NOMO-1 treated with DMSO at 0.1 percent for 48 hours (cell line): ENCODE measurements at regions not wholly inside any gene's neighbourhood (a gene's known extent, or its start where the extent isn't known, plus 50 kb on each side); places are given as distances from the start of the nearest gene placed in this dataset.
"Not testable (repeated sequence)": the region's sequence is repeated elsewhere in the genome, so short reads cannot be mapped to it uniquely, and the experiment has no call there.

Source experiments
- DNase-seq: peaks from one replicate; lab custom pipeline; 2025; ENCODE audit not compliant: unreplicated experiment; lab: John Stamatoyannopoulos, UW

GRCh38 chr2:139605668-139606067, 825.5 kb upstream of the NXPH2 start:
- DNase-seq = no peak

DNA sequence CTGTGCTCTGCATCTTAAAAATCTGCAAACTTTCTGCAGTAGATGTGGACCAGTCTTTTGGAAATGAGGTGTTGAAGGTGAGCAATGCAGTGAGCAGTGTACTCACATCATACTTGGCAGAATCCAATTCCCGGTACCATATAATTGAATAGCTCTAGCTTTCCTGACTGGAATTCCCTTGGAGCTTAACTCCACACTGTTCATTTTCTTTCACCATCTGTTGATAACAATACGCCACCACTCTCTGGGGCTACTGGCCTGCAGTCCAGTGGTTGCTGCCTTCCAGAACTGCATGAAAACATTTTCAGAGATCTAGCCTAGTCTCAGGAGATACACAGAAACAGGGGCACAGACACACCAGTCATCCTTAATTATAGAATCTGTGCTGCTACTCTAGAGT, 820.0 kb upstream of the NXPH2 start:
- no peak for DNase-seq

GRCh38 chr2:139585101-139585500, 804.9 kb upstream of the NXPH2 start:
- no peak for DNase-seq

DNA sequence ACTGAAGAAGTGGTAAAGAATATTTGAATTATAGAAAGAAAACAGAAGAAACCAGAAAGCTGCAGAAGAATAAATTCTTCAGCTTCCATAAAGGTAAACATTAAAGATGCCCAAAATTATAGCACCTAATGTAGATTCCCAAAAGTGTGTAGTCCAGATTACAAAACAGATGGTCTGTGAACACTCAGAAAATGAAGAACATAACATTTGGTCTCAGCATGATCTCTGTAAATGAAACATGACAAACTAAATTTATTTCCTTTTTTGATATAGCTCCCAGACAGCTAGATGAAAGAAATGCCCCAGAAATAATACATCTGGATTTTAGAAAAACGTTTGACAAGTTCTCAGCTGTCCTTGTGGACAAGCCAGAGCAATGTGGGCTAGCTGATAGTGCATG, 794.2 kb upstream of the NXPH2 start:
- no peak for DNase-seq

DNA sequence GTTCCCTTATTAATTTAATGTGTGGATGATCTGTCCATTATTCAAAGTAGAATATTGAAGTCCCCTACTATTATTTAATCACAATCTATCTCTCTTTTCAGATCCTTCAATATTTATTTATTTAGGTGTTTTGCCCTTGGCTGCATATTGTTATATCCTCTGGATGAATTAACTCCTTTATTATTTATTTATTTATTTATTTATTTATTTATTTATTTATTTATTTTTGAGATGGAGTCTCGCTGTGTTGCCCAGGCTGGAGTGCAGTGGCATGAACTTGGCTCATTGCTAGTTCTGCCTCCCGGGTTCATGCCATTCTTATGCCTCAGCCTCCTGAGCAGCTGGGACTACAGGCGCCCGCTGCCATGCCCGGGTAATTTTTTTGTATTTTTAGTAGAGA, 776.6 kb upstream of the NXPH2 start:
- DNase-seq = no peak

- no peak for DNase-seq
These were observed 770.7 kb upstream of the NXPH2 start for GRCh38 chr2:139550873-139551272.

DNA sequence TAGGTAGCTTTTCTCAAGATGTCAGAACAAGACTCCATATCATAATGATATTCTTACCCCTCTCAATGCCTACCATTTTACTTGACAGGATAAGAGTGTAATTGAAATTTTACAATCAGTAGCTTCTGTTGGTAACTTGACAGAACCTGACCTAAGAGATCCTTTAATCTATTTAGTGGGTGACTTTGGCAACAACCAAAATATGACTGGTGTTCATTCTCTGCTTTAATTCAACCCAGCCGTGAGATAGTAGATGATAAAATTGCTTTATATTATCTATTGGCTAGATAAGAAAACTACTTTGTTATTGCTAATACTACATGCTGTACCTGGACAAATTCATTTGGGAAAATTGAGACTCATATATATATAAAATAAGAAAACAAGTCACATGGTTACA, 770.2 kb upstream of the NXPH2 start:
- no peak for DNase-seq

DNA sequence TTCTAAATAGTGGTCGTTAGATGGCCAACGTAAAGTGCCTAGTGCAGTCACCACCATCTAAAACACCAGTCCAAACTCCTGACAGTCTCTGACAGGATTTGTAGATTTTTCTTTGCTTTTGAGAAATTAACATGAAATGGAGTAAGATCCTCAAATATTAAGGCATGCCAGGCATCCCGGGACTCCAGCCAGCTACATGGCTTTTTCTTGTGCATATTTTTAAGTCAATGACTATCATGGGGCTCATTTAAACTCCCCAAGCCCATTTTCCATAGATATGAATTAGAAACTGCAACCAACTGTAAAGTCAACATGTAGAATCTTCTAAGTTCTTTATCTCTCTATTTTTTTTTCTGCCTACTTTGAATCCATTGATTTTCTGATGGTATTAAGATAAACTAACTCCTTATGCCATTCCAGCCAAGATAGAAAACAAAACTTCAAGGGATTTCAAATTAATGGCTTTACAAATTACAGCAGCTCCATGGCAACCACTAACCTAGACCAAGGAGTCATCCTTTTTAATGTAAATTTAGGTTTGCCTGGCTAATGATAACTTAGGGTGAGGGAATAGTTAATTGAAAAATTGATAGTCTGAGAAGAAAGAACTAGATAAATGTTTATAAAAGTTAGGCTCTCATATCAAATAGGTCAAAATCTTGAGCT, 764.1 kb upstream of the NXPH2 start:
- DNase-seq = no peak

DNA sequence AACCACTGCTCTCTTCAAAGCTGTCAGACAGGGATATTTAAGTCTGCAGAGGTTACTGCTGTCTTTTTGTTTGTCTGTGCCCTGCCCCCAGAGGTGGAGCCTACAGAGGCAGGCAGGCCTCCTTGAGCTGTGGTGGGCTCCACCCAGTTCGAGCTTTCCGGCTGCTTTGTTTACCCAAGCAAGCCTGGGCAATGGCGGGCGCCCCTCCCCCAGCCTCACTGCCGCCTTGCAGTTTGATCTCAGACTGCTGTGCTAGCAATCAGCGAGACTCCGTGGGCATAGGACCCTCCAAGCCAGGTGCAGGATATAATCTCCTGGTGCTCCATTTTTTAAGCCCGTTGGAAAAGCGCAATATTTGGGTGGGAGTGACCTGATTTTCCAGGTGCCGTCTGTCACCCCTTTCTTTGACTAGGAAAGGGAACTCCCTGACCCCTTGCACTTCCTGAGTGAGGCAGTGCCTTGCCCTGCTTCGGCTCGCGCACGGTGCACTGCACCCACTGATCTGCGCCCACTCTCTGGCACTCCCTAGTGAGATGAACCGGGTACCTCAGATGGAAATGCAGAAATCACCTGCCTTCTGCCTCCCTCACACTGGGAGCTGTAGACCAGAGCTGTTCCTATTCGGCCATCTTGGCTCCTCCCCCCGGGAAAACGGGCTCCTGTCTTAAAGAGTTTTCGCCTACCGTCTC, 758.3 kb upstream of the NXPH2 start:
- DNase-seq = not testable (repeated sequence)

DNA sequence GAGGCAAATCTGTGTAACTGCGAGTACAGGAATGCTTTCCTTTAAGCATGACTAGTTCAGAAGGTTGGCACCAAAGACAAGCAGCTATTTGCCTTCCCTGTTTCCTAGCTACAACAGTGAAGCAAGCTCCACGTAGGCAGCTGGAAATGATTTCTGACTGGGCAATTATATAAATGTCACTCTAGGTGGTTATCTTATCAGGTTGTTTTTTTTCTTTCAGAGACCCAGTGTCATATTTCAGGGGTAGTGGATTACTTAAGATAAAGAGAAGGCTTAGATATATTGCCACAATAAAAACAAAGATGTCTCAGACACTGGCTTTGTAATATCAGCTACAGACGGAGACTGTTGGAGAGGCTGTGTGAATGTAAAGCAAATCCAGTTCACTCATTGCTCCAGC, 748.9 kb upstream of the NXPH2 start:
- no peak for DNase-seq

DNA sequence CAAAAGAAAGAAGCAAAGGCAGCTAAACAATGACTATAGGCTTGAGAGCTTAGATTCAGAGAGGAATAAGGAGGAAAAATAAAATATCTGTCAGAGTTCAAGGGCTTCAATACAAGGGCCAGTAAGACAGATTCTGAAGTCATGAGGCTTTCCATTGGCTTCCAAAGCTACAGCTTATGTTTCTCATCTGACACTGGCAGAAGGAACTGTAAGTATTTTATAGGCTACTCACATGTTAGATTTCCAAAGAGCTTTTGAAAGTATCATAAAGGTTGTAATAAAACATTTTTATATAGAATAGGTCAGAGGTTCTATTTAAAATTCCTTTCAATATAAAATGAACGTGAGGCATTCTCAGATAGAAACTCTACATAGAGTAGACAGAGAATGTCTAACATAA, 746.6 kb upstream of the NXPH2 start:
- DNase-seq = no peak

DNA sequence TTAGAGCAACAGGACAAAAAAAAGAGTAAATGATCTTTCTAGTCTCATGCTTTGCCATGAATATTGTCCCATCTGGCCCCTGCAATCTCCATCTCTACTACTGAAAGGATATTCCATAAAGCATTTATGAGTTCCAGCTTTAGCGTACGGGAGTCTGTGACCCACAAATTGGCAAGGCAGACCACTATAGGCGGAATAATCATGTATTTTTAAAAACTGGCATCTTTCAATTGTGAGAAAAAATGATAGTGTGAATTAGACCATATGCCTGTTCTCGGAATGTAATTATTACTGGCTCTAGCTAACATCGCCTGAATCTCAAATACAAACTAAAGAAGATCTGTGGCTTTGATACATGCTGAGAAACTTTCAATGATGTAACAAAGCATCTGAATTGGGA, 738.1 kb upstream of the NXPH2 start:
- DNase-seq = no peak

DNA sequence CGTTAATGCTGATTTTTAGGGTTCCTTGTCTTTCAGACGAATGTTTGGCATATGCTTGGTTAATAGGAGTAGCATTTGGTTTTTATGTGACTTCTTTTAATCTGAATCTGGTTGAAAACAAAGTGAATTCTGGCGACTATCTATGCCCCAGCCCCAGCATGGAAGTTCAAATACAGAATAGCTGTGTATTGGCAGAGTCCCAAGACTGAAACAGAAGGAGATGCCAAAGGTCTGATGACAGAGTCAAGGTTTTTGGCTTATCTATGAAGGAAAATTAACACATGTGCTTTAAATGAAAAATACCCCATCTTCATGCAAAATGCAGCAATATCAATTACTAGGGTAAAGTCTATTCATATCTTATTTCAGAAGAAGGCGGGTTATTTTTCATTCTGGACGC, 734.8 kb upstream of the NXPH2 start:
- no peak for DNase-seq

GRCh38 chr2:139495851-139496250, 715.7 kb upstream of the NXPH2 start:
- DNase-seq = no peak

DNA sequence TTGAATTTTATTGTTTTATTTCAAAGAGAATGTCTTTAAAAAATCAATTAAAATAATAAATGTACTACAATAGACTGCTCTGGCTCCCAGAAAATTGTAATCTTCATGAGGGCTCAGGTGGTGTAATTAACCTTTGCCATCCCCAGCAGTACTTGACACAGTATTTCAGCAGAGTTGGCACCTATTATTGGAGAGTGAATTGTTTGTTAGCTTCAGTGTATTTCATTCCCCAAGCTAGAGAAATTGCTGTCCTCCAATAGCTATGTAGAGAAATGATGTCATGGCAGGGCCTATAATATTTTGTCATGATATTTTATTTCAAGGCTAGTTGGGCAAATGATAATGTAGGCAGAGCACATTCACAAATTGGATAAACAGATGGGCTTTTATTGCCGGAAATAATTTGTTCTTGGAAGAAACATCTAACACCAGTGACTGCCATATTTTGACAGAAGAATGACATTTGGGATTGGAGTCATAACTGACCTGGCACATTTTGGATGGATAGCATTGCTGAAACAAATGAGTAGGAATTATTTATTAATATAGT, 712.0 kb upstream of the NXPH2 start:
- no peak for DNase-seq

DNA sequence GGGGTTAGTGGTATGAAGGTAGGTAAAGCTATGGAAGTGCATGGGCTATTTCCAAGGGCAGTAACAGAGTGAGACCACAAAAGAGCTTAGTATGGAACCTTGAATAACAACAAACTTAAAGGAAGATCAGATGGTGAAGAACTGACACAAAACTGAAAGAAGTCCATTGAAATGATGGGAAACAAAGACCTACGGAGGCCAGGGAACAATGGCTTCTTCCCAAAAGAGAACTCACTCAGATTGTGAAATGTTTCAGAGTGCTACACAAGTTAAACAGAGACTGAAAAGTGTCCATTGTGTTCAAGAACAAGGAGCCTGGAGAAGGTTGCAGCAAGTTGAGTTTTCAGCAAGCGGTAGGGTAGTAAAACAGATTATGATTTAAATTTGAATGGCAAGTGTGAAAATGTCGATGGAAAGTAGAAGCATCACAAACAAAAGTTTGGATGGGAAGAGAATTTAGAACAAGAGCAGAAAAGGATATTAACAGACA, 700.0 kb upstream of the NXPH2 start:
- no peak for DNase-seq

DNA sequence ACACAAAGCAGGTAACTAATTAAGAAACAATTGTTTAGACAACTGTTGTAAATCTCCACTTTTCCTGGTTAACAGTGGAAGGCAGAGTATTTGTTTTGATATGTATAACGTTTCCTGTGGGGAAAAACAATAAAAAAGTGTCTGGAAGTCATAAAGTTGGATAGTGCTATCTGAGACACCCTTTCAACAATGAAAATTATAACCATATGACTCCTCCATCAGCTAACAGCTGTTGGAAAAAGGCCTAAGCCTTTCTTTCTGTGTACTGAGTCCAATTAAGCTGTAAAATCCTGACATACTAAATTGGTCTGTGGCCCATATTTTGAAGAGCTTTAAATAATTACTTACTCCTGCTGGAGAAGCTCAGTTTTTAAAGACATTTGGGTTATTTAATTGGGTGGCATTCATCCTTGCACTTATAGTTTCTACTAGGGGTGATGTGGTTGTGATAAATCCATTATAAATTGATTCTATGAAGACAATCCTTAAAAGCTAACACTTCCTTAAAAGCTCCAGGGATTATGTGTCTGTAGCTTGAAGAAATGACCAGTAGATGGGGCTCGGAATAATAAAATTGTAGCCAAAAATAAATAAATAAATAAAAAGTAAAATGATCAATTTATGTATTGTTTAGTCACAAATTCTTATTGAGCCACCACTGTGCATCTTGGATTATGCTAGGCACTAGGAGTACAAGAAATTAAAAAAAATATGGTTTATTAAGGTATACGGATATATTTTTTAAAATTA, 698.1 kb upstream of the NXPH2 start:
- DNase-seq = no peak

GRCh38 chr2:139477618-139478017, 697.4 kb upstream of the NXPH2 start:
- no peak for DNase-seq

DNA sequence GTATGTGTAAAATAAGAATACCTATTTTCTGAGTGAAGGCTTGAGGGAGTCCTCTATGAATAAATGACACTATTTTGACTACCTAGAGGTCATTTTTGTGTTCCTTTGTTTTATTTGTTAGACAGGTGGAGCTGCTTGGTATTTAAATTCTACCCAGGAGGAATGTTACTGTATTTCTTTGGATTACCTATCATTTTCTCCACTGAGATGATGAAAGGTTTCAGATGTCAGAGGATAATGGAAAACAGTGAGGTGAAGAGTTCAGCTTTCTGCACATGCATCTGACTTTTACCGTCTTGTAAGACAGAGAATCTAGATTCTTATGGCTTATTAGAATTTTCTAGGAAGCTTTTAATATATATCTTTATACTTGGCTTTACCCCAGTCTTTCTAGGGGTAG, 689.8 kb upstream of the NXPH2 start:
- no peak for DNase-seq

DNA sequence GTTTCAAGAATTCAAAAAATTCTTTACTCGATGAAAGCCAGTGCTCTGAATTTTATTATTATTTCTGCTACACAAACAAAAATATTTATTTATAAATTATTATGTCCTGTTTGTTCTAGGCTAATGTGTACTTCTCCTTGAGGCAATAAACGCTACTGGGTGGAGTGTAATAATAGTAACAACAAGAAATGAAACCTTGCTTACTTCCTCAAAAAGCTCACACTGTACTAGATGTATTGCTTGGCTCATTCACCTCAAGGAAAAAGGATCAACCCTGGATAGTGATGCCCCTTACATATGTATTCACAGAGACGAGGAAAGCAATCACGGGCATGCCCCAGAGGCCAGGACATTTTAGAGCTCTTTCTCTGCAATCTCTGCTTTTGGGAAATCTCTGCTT, 685.6 kb upstream of the NXPH2 start:
- DNase-seq = peak; percentile 81

DNA sequence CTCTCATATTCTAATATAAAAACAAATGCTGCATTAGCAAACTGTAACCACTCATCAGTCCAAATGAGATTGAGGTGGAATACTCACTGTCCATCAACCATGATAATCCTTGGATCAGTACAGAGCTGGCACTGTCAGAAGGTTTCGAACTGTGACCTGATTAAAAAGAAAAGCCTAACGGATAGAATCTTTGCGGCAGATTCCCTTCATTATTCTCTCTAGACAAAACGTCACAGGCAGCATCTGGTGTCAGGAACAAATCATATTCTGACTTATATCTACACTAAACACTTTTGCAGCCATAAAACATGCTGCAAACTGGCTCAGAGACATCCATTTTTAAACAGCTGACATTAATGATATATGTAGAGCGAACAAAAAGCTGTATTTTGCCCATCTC, 677.7 kb upstream of the NXPH2 start:
- peak; percentile 42 for DNase-seq

DNA sequence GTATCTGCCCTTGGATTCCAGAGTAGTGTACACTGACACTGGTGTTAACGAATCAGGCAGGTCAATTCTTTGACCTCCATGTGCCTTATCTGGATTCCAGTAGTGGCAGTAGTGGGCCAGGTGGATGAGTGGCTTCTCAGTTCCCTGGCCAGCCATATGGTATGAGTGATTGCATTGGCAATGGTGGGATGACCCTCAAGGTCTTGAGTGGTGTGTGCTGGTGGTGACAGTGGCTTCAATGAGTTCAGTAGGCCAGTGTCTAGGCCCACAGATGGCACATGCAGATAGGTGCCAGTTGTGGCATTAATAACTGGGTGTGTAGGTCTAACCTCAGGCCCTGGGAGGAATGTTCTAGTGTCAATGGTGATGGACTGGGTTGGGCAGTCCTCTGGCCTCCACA, 674.1 kb upstream of the NXPH2 start:
- no peak for DNase-seq
